B cell (primary cell): ENCODE measurements at regions not wholly inside any gene's neighbourhood (a gene's known extent, or its start where the extent isn't known, plus 50 kb on each side); places are given as distances from the start of the nearest gene placed in this dataset.

Experiments
- EZH2 ChIP-seq: IDR thresholded peaks from 2 replicates; pipeline ENCODE4 v1.6.1; 2012; ENCODE audit warnings: borderline replicate concordance, low read depth, mild to moderate bottlenecking, moderate library complexity, low read length; ENCODE audit not compliant: insufficient read depth, poor library complexity, severe bottlenecking
- TF ChIP-seq, protein P1 (sequence below): fragments of 200-600 bp; IDR thresholded peaks from one replicate; pipeline ENCODE4 v1.8.0; 2022; ENCODE audit warnings: antibody characterized with exemption, mild to moderate bottlenecking

- TF ChIP-seq, protein P1, sequence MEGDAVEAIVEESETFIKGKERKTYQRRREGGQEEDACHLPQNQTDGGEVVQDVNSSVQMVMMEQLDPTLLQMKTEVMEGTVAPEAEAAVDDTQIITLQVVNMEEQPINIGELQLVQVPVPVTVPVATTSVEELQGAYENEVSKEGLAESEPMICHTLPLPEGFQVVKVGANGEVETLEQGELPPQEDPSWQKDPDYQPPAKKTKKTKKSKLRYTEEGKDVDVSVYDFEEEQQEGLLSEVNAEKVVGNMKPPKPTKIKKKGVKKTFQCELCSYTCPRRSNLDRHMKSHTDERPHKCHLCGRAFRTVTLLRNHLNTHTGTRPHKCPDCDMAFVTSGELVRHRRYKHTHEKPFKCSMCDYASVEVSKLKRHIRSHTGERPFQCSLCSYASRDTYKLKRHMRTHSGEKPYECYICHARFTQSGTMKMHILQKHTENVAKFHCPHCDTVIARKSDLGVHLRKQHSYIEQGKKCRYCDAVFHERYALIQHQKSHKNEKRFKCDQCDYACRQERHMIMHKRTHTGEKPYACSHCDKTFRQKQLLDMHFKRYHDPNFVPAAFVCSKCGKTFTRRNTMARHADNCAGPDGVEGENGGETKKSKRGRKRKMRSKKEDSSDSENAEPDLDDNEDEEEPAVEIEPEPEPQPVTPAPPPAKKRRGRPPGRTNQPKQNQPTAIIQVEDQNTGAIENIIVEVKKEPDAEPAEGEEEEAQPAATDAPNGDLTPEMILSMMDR: no peak
- TF ChIP-seq EZH2: no peak
Observed at GRCh38 chr1:183744132-183744913, 60.6 kb upstream of the RGL1 start.
